GM19043 (cell line): ENCODE measurements at regions not wholly inside any gene's neighbourhood (a gene's known extent, or its start where the extent isn't known, plus 50 kb on each side); places are given as distances from the start of the nearest gene placed in this dataset.

ENCODE experiments used
- ATAC-seq: cut with Tn5 transposase; IDR thresholded peaks from one replicate; pipeline ENCODE4 v1.9.1; 2021; ENCODE audit warnings: low read depth; ENCODE audit not compliant: unreplicated experiment

DNA sequence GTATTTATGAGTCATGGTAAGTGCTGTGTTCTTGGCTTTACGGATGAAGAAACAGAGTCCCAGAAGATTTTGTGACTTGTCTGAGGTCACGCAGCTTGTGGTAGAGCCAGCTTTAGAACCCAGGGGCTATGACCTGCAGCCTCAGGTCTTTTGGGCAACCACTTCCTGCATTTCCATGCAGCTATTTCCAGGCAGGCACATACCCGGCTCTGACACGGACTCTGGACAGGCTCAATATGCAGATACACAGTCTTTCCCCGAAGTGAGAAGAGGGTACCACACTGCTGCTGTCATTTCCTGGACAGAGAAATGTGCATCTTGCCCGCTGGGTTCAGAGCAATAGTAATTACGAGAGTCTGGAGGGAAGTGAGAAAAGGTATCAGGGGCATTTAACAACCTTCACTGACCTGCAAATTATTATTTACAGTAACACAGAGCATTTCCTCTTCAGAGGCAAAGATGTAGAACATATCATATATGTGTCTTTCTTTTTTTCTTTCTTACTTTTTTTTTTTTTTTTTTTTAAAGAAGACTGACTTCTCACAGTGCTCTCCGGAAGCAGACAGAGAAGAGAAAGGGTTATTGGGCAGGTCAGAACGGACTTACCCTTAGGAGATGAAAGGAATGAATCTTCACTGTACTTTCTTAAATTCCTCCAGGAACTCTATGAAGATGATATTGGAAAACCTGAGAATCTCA, 185.1 kb downstream of the CLIC5 start:
- peak; percentile 92 for ATAC-seq

DNA sequence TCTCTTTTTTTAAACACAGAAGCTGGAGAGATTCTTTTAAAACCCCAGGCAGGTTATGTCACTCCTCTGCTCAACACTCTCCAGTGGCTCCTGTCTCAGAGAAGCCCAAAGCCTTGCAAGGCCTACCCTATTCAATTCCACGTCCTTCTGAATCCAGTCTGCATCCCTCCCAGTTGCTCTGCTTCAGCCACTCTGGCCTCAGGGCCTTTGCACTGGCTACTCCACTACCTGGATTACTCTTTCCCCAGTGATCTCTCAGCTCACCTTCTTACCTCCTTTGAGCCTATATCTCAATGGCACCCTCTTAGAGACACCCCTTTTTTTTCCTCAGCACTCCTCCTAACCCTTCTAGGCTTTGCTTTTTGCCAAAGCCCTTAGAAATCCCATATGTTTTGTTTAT, 185.8 kb downstream of the CLIC5 start:
- ATAC-seq = no peak

DNA sequence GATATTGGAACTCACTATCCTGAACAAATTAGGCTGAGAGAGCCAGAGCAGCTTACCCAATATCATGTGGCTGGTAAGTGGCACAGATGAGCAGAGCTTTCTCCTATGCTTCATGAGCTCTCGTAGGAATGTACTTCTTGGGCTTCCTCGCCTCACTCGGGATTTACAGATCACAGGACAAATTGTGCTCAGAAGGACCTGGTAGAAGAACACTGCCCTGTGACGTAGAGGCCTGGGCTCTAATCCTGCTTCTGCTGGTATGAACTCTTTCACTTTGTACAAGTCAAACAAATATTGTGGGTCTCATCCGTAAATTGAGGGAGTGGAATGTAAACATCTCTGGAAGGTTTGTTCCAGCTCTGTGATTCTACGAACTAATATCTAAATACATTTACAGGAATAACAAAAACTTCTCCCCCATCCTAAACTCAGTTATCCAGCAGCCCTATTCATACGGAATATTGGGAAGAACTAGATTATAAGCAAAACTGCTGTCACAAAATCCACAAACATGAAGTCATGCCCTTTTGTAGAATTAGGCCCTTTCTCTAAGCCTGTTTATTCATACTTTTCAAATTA, 187.6 kb downstream of the CLIC5 start:
- ATAC-seq = no peak

DNA sequence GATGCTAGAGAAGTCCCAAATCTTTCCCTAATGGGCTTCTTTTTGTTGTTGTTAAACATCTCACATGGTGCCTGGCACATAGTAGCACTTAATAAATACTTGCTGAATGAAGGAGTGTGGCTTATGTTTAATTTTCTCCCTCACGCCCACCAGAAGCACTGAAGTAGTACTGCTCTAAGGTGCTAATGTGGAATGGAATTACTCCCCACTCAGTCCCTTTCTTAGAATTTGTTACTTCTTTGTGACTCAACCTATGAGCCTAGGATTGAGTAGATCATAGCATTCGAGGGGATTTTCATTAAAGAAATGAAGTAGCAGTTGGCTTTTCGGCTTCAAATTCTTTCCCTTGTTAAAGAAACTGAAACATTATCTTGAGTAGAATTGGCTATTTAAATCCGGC, 192.8 kb downstream of the CLIC5 start:
- ATAC-seq = no peak

DNA sequence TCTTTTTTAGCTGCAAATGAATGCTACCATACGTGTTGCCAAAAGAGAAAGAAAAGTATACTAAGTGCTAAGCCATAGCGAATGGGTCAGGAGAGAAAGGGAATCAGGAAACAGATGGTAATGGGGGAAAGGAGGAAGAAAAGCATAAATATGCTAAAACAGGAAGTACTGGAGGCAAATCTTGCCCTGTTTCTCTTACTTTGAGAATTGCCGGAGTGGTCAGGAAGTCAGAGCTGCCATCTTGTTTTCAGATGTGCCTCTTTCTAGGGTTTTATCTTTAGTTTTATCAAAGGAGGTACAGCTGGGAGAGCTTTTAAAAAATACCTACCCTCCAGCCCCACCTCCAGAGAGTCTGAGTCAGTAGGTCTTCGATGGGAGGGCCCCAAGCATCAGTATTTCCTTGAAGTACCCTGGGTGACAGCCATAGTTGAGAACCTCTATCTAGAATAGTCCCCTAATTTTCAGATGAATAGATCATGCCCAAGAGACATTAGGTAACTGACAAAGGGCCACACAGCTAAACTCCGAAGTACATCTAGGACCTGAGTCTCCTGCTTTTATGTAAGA, 193.3 kb downstream of the CLIC5 start:
- ATAC-seq = no peak

DNA sequence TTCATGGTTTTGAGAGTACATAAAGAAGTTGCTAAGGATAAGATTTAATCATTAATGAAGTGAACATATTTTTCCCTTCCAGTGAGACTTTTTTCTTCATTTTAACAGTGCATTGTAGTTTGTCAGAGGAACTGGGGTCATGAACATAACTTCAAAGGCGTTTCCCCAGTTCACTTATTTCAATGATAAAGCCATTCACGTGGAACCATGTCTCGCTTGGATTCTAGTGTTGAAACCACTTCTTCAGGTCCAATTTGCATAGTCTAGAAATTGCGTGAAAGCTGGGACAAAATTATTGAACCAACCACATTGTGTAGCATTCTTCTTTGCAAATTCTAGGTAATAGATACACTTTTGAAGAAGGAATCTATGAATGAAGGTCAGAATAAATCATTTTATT, 197.0 kb downstream of the CLIC5 start:
- ATAC-seq = peak; percentile 55

DNA sequence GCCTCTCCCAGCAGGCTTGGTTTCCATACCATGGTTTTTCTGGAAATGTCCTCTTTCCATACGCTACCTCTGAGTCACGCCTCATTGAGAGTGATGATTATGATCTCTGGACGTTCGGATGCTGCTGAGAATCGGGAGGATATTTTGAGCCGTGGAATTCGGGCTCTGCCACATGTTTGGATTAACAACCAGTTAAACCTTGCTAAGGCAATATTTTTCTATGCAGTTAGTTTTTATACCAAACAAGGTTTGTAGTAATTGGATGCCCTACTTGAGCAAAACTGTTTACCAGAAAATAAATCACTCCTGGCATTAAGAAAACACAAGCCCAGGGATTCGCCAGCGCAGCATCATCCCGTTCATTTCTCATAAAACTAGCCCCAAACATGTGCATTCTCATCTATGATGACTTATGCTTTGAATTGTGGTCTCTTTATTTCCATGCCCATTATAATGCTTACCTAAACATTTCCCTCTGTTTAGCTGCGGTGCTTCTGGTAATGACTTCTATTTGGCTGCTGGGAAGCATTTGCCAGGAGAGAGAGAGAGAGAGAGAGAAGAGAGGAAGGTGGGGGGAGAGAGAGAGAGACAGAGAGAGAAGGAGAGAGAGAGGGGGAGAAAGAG, 198.9 kb downstream of the CLIC5 start:
- ATAC-seq = no peak

DNA sequence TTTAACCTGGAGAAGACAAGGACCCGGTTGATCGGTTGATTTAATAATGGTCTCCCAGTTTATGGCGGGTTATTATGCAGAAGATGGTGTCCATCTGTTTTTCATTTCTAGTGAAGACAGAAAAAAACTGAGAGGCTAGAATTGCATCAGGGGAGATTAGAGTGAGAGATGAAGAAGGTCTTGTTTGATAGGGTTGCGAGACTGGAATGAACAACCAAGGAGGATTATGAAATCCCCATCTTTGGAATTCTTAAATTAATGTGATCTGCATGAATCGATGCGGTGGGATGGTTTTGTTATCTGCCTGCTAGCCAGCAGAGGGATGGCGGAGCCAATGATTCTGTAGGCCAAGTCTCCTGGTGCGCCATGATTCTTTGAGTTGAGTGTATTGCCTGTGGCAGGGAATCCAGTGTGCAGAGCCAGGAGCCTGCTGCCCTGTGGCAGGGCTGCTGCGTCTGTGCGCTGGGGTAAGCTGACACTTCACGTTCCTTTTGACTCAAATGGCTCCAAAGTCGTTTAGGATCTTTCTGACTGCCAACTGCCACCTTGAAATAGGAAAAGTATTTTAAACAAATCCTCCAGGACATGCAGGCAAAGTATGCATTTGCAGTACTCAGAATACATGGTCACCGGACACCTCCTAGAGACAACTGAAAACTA, 200.1 kb downstream of the CLIC5 start:
- no peak for ATAC-seq

DNA sequence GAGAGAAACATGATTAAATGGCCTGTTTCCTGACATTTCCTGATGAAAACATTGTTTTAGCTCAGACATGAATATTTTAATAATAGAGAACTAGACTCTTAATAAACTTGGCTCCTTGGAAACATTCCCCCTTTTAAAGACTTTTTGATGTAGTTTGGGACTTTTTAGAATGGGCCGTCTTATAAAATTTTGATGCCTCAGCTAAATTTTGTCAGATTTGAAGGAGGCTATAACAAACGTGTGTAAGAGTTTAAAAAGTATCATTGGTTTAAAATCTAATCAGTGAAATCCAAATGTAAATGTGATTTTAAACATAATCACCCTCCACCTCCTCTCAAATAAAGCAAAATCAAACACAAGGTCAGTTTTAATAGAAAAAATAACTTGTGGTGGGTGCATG, 200.9 kb downstream of the CLIC5 start:
- no peak for ATAC-seq

DNA sequence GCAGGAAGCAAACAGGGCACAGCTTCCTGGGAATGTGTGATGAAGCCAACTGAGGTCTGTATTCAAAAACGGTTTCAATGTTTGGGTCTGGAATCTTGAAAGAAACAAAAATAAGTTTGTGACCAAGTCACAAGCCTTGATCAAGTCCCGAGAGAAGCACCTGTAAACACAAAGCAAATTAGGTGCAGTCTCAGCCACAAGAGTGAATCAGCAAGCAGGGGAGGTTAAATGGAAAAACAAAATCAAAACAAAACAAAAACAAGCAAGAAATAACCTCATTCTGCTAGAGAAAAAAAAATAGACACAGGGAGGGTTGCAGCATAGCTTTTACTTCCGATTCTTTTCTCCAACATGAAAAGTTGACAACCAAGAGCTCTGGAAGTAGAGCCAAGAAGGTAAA, 201.7 kb downstream of the CLIC5 start:
- ATAC-seq = no peak

DNA sequence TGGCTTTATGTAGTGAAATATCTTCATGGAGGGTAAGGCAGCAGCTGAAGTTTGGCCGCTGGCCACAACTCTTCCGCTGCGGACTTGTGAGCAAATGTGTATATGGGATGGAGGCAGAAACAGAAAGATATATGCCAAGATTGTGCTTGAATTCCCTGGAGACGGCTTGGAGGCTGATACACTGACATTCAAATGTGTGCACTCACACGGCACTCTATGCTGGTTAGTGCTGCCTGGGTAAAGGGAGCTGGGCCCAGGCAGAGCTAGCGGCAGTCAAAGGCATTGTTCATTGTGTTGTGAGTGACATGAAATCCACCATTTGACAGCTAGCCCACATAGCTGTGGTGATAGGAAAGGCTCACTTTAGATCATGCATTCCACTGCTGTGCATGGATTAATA, 202.7 kb downstream of the CLIC5 start:
- no peak for ATAC-seq

DNA sequence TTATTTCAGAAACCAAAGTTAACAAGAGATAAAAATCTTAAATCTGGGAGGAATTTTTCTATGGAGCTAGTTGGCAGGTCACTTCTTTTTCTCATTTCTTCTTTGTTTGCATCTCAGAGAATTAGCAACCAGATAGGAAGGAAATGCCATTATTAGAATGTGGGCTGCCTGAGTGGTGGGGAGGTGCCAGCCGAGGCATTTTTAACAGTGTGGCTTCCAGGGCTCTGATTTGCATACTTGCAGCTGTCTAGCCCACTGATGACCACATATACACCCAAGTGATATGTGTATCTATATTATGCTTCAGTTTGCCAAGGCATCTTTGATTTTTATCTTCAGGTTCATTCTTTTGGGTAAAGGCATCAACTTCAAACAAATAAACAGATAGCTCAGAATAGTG, 206.7 kb downstream of the CLIC5 start:
- ATAC-seq = no peak

DNA sequence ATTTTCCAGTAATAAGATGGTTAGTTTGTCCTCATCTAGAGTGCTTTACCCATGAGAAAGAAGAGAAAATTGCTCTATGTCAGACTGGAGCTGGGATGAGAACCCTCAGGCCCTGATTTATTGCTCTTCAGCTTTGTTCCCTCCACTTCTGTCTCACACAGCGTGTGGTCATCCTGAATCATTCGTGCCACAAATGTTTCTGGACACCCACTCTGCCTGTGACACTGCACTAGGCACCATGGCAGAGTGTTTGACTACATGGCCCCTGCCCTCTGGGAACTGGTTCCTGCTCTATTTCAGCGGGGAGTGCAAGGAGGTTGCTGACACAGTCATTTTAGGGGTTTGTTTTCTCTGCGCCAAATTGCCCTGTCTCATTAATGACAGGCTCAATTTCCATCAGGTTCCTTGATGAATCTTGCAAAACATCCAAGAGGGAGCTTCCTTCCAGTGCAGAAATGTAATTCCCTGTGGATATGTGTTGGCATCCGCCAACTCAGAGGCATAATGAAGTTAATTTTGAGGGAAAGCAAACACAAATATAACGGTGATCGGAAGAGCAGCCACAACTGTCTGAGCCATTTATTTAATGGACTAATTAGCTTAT, 207.5 kb downstream of the CLIC5 start:
- no peak for ATAC-seq

DNA sequence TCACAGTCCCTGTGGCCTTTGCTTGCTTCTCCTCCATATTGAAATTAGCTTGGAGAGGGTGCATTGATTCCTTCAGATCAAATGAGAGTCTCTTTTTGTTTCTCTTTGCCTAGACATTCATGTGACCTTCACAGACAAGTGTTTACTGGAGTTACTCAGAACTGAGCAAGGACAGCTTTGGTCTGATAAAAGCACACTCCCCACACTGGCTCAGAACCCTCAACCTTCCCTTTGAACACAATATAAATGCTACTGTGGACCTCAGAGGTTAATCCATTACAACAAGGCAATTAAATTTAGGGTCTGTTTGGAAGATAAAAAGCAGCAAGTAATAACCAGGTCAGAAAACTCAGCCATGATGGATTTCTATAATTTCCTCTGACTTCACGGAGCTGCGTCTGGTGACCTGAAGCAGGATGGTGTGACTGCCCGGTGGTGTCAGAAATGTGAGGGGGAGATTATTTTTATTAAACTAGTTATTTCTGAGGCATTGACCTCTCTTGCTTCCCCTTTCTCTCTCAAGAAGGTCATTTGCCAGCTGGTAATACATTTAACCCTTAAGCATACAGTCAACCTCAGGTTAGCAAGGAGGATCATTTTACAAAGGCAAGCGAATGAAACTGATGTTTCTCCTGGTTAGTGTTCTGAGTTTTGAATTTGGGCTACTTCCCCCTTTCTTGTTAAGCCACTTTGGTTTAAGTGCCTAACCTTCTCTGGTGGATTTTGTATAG, 208.2 kb downstream of the CLIC5 start:
- ATAC-seq = no peak

DNA sequence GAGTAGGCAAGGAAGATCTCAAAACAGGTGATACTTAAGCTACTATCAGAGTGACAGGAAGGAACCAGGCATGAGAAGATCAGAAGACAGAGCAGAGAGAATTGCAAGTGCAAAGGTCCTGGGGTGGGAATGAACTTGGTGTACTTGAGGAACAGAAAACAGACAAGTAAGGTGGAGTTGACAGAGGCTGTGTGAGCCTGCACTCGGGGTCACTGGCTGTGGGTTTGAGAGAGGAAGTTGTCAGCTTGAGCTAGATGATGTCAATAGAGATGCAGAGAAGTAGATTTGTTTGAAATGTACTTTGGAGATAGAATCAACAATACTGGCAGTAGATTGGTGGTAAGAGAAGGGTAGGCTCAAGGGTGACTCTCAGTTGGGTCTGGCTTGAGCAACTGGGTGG, 209.5 kb downstream of the CLIC5 start:
- no peak for ATAC-seq

DNA sequence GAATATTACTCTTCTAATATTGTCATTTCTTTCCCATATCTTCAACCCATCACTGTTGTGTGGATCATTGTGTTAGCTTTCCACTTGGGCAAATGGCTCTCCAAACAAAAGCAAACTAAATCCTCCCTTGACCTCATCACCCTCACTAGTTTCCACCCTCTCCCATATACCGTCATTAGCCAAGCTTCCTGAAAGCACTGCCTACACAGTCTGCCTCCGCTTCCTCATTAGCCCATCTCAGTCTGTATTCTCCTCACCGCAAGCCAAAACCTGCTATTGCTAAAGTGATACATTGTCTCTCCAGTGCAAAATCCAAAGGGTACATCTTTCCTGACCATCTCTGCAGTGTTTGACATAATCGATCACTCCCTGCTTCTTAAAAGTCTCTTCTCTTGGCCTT, 212.6 kb downstream of the CLIC5 start:
- ATAC-seq = no peak

DNA sequence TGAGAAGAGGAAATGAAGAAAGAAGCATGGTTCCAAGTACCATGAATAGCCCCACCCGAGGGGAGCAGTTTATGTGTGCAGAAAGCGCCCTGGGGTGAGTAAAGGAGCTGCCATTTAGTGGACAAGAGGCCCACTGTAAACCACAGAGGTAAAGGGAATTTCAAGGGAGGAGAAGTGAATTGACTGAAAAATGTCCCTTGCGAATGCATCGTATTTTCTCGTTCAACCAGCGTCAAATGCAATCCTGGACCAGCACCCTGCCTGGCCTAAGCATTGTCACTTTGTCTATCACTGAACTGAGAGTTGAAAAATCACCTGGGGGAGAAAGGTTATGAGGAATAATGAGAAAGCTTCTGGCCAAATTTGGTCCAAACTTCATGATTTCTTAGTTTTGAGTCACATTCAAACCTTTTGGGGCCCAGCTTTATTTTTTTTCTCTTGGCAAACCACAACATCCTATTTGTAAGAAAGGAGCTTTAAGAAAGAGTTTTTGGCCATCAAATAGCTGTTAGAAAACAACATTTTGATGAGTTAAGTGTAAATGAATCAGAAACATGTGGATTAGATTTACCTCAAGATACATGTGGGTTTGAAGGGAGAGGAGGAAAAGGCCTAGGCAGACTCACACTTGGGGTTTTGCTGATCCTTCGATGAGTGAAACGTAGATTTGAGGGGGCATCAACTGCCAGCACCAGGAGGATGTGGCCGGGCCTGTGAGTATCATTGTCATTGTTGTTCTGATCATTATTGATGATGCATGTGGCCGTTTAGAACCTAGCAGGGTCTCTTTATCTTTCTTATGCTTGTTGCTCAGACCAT, 214.0 kb downstream of the CLIC5 start:
- ATAC-seq = no peak

DNA sequence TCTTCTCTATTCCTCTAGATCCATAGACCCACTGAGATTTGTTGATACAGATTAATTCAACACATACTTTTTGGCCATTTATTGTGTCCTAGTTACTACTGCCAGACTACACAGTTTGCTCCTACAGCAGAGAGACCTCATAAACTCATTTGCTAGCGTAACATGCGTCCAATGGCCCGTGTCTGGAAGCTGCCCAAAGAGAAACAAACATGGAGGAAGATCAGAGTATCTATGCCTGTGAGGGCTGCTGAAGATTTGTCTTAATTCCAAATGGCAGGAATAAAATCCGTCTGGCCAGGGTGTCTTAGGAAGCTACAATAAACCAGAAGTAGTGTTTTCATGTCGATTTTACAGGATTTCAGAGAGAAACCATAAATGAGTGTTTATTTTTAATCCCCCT, 214.7 kb downstream of the CLIC5 start:
- ATAC-seq = no peak

DNA sequence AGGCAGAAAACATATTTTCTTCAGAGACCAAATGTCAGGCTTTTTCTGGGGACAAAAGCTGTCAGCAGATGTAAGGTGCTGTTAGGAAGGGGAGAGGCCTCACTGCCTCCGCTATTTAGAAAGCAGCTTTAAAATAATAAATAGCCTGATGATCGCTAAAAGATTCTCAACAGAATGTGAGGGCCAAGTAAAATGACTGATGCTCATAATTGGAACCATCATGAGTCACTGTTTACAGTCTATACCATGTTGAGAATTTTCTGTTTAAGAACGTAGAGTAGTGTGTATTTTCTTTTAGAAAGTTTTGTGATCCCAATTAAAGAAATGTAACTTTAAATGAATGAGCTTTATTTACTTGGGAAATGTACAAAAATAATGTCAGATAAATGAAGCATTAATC, 220.0 kb downstream of the CLIC5 start:
- no peak for ATAC-seq

DNA sequence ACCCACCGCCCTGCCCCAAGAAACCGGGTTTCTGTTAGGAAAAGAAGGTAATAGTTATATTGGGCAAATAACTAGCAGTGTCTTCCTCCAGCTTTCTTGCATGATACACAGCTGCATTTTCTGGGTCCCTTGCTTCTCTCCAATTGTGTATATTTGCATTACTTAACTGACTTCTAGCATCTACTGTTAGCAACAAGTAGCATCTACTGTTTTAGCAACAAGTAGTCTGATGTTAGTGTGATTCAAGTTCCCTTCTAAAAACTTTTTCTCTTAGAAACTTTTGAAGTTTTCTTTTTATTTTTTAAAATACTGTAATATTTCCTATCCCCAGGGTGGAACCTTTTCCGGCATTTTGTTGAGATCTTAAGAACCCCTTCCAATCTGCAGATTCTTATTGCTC, 221.2 kb downstream of the CLIC5 start:
- ATAC-seq = no peak
